DND-41 (cell line): ENCODE measurements at regions not wholly inside any gene's neighbourhood (a gene's known extent, or its start where the extent isn't known, plus 50 kb on each side); places are given as distances from the start of the nearest gene placed in this dataset.

Experiments used
- CTCF ChIP-seq: IDR thresholded peaks from 2 replicates; pipeline ENCODE4 v1.5.1; 2012; ENCODE audit warnings: borderline replicate concordance, low read length, moderate library complexity, mild to moderate bottlenecking; ENCODE audit not compliant: poor library complexity, severe bottlenecking; ENCODE audit errors: extremely low read depth
- EZH2 ChIP-seq: IDR thresholded peaks from 3 replicates; pipeline ENCODE4 v1.6.1; 2012; ENCODE audit warnings: borderline replicate concordance, low read depth, mild to moderate bottlenecking, moderate library complexity, low read length, inconsistent platforms; ENCODE audit not compliant: severe bottlenecking

- TF ChIP-seq CTCF = no peak
- TF ChIP-seq EZH2 = no peak
Measured at GRCh38 chr14:39991041-39991440, 558.8 kb upstream of the FBXO33 start.
